HCT116 (cell line): ENCODE measurements at regions not wholly inside any gene's neighbourhood (a gene's known extent, or its start where the extent isn't known, plus 50 kb on each side); places are given as distances from the start of the nearest gene placed in this dataset.

Source experiments
- CTCF ChIP-seq, 3 experiments: fragments of 200-600 bp in 1 of 3; sonication (generic) in 1 of 3; IDR thresholded peaks in 2 of 3; conservative IDR thresholded peaks in 1 of 3; 2 replicates each; pipeline ENCODE4 v1.5.1; 2012 to 2017; ENCODE audit warnings: low read depth in 2 of 3, low read length in 2 of 3, antibody characterized with exemption in 1 of 3, borderline replicate concordance in 1 of 3, control low read depth in 1 of 3, mild to moderate bottlenecking in 1 of 3, mixed read lengths in 1 of 3, mixed run types in 1 of 3, moderate library complexity in 1 of 3; ENCODE audit not compliant: insufficient read depth in 1 of 3
- EZH2 ChIP-seq: fragments of 200-600 bp; sonication (generic); IDR thresholded peaks from 2 replicates; pipeline ENCODE4 v1.6.1; 2017; ENCODE audit warnings: antibody characterized with exemption, mixed run types
- JUND ChIP-seq: IDR thresholded peaks from 2 replicates; pipeline ENCODE4 v1.6.1; 2012
- MAX ChIP-seq: IDR thresholded peaks from 2 replicates; pipeline ENCODE4 v1.6.1; 2012
- POLR2A ChIP-seq: IDR thresholded peaks from 2 replicates; pipeline ENCODE4 v1.7.0; 2011; ENCODE audit warnings: borderline replicate concordance; ENCODE audit not compliant: insufficient read depth, insufficient read length; ENCODE audit errors: extremely low read depth
- RAD21 ChIP-seq: IDR thresholded peaks from 2 replicates; pipeline ENCODE4 v1.6.1; 2012; ENCODE audit warnings: low read depth, mild to moderate bottlenecking
- SIN3A ChIP-seq: IDR thresholded peaks from 2 replicates; pipeline ENCODE4 v1.6.1; 2012; ENCODE audit warnings: low read depth
- SRF ChIP-seq: IDR thresholded peaks from 2 replicates; pipeline ENCODE4 v1.6.1; 2012; ENCODE audit warnings: low read depth
- YY1 ChIP-seq: IDR thresholded peaks from 2 replicates; pipeline ENCODE4 v1.6.1; 2011; ENCODE audit warnings: low read length, low read depth, moderate library complexity, mild to moderate bottlenecking; ENCODE audit not compliant: insufficient replicate concordance; ENCODE audit errors: extremely low read depth
- ZNF274 ChIP-seq: fragments of 200-500 bp; sonication (Bioruptor generic); IDR thresholded peaks from 2 replicates; pipeline ENCODE4 v1.6.1; 2014; ENCODE audit warnings: mild to moderate bottlenecking, low read depth, low read length, inconsistent platforms
- TF ChIP-seq, protein P1 (sequence below): IDR thresholded peaks from 2 replicates; pipeline ENCODE4 v1.6.1; 2012; ENCODE audit warnings: low read depth

GRCh38 chr20:60332523-60332922, 374.3 kb downstream of the CDH26 start:
- TF ChIP-seq SRF (no peak), RAD21 (no peak), MAX (no peak), YY1 (no peak), CTCF (IDR thresholded peaks at IDR 0.05 in 2 of 3, conservative IDR thresholded peaks at IDR 0.05 in 1 of 3; ENCODE audit: borderline replicate concordance in 1 of 3, insufficient read depth in 1 of 3, low read depth in 2 of 3, low read length in 2 of 3) (no peak), POLR2A (no peak), EZH2 (no peak), JUND (no peak), SIN3A (no peak), ZNF274 (no peak)
- TF ChIP-seq, protein P1, sequence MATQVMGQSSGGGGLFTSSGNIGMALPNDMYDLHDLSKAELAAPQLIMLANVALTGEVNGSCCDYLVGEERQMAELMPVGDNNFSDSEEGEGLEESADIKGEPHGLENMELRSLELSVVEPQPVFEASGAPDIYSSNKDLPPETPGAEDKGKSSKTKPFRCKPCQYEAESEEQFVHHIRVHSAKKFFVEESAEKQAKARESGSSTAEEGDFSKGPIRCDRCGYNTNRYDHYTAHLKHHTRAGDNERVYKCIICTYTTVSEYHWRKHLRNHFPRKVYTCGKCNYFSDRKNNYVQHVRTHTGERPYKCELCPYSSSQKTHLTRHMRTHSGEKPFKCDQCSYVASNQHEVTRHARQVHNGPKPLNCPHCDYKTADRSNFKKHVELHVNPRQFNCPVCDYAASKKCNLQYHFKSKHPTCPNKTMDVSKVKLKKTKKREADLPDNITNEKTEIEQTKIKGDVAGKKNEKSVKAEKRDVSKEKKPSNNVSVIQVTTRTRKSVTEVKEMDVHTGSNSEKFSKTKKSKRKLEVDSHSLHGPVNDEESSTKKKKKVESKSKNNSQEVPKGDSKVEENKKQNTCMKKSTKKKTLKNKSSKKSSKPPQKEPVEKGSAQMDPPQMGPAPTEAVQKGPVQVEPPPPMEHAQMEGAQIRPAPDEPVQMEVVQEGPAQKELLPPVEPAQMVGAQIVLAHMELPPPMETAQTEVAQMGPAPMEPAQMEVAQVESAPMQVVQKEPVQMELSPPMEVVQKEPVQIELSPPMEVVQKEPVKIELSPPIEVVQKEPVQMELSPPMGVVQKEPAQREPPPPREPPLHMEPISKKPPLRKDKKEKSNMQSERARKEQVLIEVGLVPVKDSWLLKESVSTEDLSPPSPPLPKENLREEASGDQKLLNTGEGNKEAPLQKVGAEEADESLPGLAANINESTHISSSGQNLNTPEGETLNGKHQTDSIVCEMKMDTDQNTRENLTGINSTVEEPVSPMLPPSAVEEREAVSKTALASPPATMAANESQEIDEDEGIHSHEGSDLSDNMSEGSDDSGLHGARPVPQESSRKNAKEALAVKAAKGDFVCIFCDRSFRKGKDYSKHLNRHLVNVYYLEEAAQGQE, result no peak
